ENCODE measurements at regions not wholly inside any gene's neighbourhood (a gene's known extent, or its start where the extent isn't known, plus 50 kb on each side); places are given as distances from the start of the nearest gene placed in this dataset.

- H3K27me3 ChIP-seq, result no peaks in the 10 kb centered on the region
- no peaks in the 10 kb centered on the region for H3K4me1 ChIP-seq (ENCODE audit: low read depth)
- no peak overlapping the region for H3K4me3 ChIP-seq
- H3K9me3 ChIP-seq (ENCODE audit: low read depth), result no peaks in the 10 kb centered on the region
- H3K27ac ChIP-seq, result no peak overlapping the region
- no peaks in the 10 kb centered on the region for H3K36me3 ChIP-seq
- DNase-seq (ENCODE audit: low read depth in 1 of 2, low spot score in 1 of 2), result no peak
- no peak for TF ChIP-seq CTCF (IDR thresholded peaks at IDR 0.05; ENCODE audit: low read depth, low read length)
Observed at GRCh38 chr2:12096788-12097449, 350.5 kb downstream of the LPIN1 start.

GRCh38 chr2:12097859-12098258 is 351.4 kb downstream of the LPIN1 start:
- Histone ChIP-seq H3K4me3 (no peak overlapping the region), H3K4me1 (ENCODE audit: low read depth) (no peaks in the 10 kb centered on the region), H3K36me3 (no peaks in the 10 kb centered on the region), H3K27ac (no peak overlapping the region), H3K27me3 (no peaks in the 10 kb centered on the region), H3K9me3 (ENCODE audit: low read depth) (no peaks in the 10 kb centered on the region)
- no peak for DNase-seq (ENCODE audit: low read depth in 1 of 2, low spot score in 1 of 2)
- no peak for TF ChIP-seq CTCF (IDR thresholded peaks at IDR 0.05; ENCODE audit: low read depth, low read length)

GRCh38 chr2:12099374-12099773 is 352.9 kb downstream of the LPIN1 start:
- no peak for DNase-seq (ENCODE audit: low read depth in 1 of 2, low spot score in 1 of 2)
- Histone ChIP-seq H3K9me3 (ENCODE audit: low read depth) (no peaks in the 10 kb centered on the region), H3K36me3 (no peaks in the 10 kb centered on the region), H3K4me1 (ENCODE audit: low read depth) (no peaks in the 10 kb centered on the region), H3K27ac (no peak overlapping the region), H3K4me3 (no peak overlapping the region), H3K27me3 (no peaks in the 10 kb centered on the region)
- TF ChIP-seq CTCF (IDR thresholded peaks at IDR 0.05; ENCODE audit: low read depth, low read length), result no peak

GRCh38 chr2:12102679-12103078 is 356.2 kb downstream of the LPIN1 start:
- no peak for TF ChIP-seq CTCF (IDR thresholded peaks at IDR 0.05; ENCODE audit: low read depth, low read length)
- Histone ChIP-seq H3K4me3 (no peak overlapping the region), H3K36me3 (no peaks in the 10 kb centered on the region), H3K27ac (no peak overlapping the region), H3K4me1 (ENCODE audit: low read depth) (no peaks in the 10 kb centered on the region), H3K27me3 (no peaks in the 10 kb centered on the region), H3K9me3 (ENCODE audit: low read depth) (no peaks in the 10 kb centered on the region)
- DNase-seq (ENCODE audit: low read depth in 1 of 2, low spot score in 1 of 2), result no peak

GRCh38 chr2:12105180-12105579 is 358.7 kb downstream of the LPIN1 start:
- H3K27ac ChIP-seq, result no peak overlapping the region
- no peaks in the 10 kb centered on the region for H3K9me3 ChIP-seq (ENCODE audit: low read depth)
- no peaks in the 10 kb centered on the region for H3K4me1 ChIP-seq (ENCODE audit: low read depth)
- TF ChIP-seq CTCF (IDR thresholded peaks at IDR 0.05; ENCODE audit: low read depth, low read length), result no peak
- no peaks in the 10 kb centered on the region for H3K27me3 ChIP-seq
- no peaks in the 10 kb centered on the region for H3K36me3 ChIP-seq
- no peak overlapping the region for H3K4me3 ChIP-seq
- DNase-seq (ENCODE audit: low read depth in 1 of 2, low spot score in 1 of 2), result no peak

All from cardiac muscle cell (in vitro differentiated cells and primary cell).